ENCODE measurements at regions not wholly inside any gene's neighbourhood (a gene's known extent, or its start where the extent isn't known, plus 50 kb on each side); places are given as distances from the start of the nearest gene placed in this dataset.

DNA sequence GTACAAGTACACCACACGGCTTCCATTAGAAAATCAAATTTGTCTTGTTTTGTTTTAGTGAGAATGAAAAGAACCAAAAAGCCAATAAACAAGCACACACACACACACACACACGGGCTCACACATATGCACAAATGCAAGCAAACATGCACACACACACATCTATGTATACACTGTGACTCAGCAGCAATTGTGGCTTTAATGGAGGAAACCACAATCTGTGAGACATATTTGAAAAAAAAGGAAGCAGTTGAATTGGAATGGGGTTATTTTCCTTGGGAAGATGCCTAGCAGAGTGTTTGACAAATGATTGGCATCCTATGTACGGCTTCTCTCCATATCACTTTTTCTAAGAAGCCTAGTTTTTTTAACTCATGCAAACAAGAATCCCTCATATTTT, 201.1 kb upstream of the ARRDC4 start:
- TF ChIP-seq, protein P1, sequence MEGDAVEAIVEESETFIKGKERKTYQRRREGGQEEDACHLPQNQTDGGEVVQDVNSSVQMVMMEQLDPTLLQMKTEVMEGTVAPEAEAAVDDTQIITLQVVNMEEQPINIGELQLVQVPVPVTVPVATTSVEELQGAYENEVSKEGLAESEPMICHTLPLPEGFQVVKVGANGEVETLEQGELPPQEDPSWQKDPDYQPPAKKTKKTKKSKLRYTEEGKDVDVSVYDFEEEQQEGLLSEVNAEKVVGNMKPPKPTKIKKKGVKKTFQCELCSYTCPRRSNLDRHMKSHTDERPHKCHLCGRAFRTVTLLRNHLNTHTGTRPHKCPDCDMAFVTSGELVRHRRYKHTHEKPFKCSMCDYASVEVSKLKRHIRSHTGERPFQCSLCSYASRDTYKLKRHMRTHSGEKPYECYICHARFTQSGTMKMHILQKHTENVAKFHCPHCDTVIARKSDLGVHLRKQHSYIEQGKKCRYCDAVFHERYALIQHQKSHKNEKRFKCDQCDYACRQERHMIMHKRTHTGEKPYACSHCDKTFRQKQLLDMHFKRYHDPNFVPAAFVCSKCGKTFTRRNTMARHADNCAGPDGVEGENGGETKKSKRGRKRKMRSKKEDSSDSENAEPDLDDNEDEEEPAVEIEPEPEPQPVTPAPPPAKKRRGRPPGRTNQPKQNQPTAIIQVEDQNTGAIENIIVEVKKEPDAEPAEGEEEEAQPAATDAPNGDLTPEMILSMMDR (conservative IDR thresholded peaks at IDR 0.05; ENCODE audit: low read depth, low read length) = no peak
- no peak for TF ChIP-seq NFE2L2 (IDR thresholded peaks at IDR 0.05; ENCODE audit: low read depth, low read length)
- TF ChIP-seq RAD21 (IDR thresholded peaks at IDR 0.05; ENCODE audit: low read length) = no peak
- TF ChIP-seq SMC3 (IDR thresholded peaks at IDR 0.05; ENCODE audit: low read depth, low read length) = no peak
- TF ChIP-seq POLR2A (IDR thresholded peaks at IDR 0.05; ENCODE audit: low read depth, low read length) = no peak
- TF ChIP-seq MXI1 (IDR thresholded peaks at IDR 0.05; ENCODE audit: borderline replicate concordance, low read depth, low read length) = no peak
- no peak for TF ChIP-seq MAZ (IDR thresholded peaks at IDR 0.05; ENCODE audit: borderline replicate concordance, low read depth, low read length)
- no peak for TF ChIP-seq CHD1 (IDR thresholded peaks at IDR 0.05; ENCODE audit: low read depth, low read length)
- no peak for TF ChIP-seq BHLHE40 (IDR thresholded peaks at IDR 0.05; ENCODE audit: low read depth, low read length)
- no peak for TF ChIP-seq FOS (IDR thresholded peaks at IDR 0.05; ENCODE audit: low read depth, low read length)
- no peak for TF ChIP-seq CEBPB (IDR thresholded peaks at IDR 0.05; ENCODE audit: low read depth, low read length)

All from IMR-90 (cell line).